HG03159 (cell line): ENCODE measurements at regions not wholly inside any gene's neighbourhood (a gene's known extent, or its start where the extent isn't known, plus 50 kb on each side); places are given as distances from the start of the nearest gene placed in this dataset.
A peak's percentile ranks its signal among the peaks of the same experiment; 100 is the strongest.
"Not testable (repeated sequence)": the region's sequence is repeated elsewhere in the genome, so short reads cannot be mapped to it uniquely, and the experiment has no call there.

Experiments
- ATAC-seq: cut with Tn5 transposase; IDR thresholded peaks from one replicate; pipeline ENCODE4 v1.9.1; 2021; ENCODE audit warnings: mild to moderate bottlenecking, moderate library complexity; ENCODE audit not compliant: unreplicated experiment

DNA sequence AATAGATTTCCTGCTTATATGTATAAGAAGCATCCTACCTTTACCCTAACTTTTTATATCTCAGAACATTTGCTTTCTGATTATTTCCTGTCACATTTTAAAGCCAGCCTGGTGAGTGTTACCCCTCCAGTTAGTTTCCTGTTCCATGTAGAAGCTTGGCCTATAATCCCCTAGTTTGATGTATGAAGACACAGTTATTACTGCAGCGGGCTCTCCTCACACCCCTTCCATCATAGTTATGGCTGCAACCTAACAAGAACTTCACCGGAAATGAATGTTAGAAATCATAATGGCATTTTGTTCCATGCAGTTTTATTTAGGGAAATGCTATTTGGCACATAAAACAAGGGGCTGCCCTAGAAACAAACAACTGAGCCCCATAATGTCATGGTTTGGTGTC lies 400.2 kb upstream of the SETBP1 start:
- ATAC-seq: no peak

DNA sequence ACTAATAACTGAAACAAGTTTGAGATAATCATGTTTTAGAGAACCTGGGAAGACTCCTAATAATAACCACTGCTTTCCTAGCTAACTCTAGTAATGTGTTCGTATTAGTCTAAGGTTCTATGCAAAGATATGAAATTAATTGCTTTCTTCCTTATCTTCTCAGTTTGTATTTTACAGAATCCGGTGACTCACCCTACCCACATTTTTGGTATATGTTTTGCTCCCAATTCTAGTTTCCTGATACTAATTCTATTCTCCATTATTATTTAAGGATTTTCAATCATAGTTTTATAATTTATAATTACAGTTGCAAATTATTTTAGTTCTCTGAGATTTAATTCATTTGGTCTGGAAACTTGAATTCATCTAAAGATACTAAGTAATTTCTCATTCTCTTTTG lies 394.6 kb upstream of the SETBP1 start:
- ATAC-seq: no peak

DNA sequence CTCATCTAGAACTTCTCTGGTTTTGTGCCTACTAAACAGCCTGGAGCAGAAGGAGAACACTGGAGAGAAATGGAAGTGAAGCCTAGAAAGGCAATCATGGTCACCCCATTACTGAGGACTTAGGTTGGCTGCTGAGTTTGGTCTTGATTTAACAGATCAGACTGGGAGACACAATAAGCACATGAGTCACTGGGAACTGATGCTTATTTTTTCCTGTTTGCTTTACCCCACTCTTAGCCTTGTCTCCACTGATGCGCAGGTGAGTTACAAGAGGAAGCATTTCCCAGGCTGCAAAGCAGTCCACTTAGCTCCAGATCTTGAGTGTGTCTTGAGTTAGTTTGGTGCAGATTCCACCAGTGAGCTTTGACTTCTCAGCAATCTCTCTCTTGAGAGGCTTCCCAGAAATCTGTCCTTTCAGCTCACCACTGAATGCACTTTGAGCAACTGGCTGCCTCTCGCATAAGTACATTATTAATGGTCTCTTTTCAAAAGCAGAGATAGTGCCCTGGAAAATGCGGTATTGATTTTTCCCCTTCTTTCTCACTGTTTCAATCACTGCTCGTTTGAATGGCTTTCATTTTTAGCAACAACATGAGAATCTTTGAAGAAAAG lies 390.2 kb upstream of the SETBP1 start:
- no peak for ATAC-seq

DNA sequence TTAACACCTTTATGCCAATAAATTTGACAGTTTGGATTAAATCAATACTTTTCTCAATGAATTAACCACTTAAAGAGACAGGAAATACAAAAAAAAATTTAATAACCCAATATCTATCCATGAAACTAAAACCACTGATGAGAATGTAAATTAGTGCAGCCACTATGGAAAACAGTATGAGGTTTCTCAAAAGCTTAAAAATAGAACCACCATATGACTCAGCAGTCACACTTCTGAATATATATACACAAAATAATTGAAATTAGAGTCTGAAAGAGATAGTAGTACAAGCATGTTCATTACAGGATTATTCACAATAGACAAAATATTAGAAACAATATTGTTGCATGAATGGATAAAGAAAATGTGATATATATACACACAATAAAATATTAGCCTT lies 382.1 kb upstream of the SETBP1 start:
- no peak for ATAC-seq

- ATAC-seq: no peak
Observed at GRCh38 chr18:44309185-44309584, 371.5 kb upstream of the SETBP1 start.

GRCh38 chr18:44320619-44321460 lies 359.8 kb upstream of the SETBP1 start:
- ATAC-seq: no peak

DNA sequence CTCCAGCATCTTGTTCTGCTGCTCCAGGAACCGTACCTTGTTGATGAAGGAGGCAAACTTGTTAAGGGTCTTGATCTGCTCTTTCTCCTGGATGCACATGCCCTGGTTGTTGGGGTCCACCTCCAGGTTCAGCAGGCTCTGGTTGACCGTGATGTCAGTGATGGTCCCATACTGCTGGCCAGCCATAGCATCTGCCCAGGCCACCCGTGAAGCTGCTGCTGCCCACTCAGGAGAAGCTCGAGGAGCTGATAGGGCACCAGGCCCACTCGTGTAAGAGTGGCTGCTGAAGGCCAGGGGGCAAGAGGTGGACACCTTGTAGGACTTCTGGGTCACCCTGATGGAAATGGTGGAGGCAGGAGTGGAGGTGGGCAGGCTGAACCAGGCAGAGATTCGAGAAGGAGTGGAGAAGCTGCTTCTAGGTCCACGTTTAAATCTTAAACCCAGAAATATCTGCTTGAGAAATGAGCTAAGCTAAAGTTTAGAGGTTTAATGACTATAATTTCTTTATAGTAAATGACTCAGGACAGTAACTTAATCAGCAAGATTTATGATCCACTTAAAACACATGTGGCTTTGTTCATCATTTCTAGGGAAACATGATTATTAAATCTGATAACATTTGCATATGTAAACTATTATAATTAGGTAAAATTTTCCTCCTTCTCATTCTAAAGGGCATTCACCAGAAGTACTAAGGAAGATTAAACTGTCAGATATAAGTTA lies 358.7 kb upstream of the SETBP1 start:
- ATAC-seq: no peak

GRCh38 chr18:44323125-44323524 lies 357.6 kb upstream of the SETBP1 start:
- ATAC-seq: no peak

- no peak for ATAC-seq
Observed at GRCh38 chr18:44324361-44324760, 356.3 kb upstream of the SETBP1 start.

DNA sequence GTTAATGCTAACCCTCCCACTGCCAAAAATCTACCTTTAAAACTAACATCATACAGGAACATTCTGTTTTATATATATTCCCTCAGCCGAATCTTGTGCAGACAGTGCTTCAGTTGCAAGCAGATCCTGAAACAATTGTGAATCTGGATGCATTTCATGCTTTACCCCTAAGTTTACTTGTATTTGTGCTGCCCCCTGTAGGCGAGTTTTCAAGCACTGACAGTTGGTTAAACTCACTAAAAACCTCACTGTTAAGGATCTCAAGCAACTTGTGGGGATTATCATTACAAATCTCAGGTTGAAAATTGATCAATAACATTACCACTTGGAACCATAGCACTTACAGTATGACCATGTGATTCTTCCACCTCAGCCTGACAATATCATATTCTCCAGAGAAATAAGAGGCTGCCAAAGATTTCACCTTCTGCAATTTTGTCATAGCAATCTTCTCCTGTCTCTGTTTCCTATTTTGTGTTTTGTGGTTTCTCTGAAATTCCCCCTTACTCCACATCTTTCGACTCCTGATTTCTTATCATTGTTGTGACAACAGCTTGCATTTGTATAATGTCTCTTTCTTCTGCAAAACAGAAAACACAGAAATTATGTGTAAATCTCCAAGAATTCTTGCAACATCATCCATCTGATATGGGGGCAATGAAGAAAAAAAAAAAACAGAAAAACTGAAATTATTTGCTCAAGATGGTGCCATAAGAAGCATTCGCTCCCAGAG lies 354.6 kb upstream of the SETBP1 start:
- peak; percentile 61 for ATAC-seq

- ATAC-seq: no peak
Observed at GRCh38 chr18:44331656-44332570, 348.8 kb upstream of the SETBP1 start.

GRCh38 chr18:44341759-44342158 lies 338.9 kb upstream of the SETBP1 start:
- ATAC-seq: no peak

GRCh38 chr18:44342162-44342561 lies 338.5 kb upstream of the SETBP1 start:
- ATAC-seq: no peak

- ATAC-seq: no peak
Observed at GRCh38 chr18:44342946-44343345, 337.7 kb upstream of the SETBP1 start.

DNA sequence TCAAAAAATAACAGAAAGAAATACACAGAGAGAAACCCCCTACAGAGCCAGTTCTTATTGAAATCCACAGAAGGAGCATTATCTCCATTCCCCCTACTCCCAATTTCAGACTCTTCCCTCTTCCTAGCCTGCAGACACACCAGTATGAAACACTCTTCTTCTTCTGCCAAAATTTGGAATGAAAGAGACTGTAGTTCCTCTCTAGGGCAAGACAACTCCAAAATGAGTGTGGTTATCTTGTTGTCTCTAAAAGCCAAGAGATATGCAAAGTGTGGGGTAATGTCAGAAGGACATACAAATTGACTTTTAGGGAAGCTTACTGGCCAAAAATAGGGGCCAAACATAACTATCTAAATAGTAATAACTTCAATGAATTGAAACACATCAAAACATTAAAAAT lies 337.1 kb upstream of the SETBP1 start:
- ATAC-seq: no peak

GRCh38 chr18:44356566-44357157 lies 324.0 kb upstream of the SETBP1 start:
- no peak for ATAC-seq

DNA sequence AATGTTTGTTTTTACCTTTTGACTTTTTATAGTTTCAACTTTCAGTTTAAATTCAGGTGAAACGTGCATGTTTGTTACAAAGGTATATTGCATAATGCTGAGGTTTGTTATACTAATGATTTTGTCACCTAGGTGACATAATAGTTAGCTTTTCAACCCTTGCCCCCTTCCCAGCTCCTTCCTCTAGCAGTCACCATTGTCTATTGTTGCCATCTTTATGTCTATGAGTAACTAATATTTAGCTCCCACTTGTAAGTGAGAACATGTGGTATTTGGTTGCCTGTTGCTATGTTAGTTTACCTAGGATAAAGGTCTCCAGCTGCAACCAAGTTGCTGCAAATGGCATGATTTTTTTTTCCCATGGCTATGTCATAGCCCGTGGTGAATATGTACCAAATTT lies 322.3 kb upstream of the SETBP1 start:
- no peak for ATAC-seq

DNA sequence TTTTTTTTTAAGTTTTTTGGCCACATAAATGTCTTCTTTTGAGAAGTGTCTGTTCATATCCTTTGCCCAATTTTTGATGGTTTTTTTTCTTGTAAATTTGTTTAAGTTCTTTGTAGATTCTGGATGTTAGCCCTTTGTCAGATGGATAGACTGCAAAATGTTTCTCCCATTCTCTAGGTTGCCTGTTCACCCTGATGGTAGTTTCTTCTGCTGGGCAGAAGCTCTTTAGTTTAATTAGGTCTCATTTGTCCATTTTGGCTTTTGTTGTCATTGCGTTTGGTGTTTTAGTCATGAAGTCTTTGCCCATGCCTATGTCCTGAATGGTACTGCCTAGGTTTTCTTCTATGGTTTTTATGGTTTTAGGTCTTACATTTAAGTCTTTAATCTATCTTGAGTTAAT lies 320.9 kb upstream of the SETBP1 start:
- not testable (repeated sequence) for ATAC-seq

DNA sequence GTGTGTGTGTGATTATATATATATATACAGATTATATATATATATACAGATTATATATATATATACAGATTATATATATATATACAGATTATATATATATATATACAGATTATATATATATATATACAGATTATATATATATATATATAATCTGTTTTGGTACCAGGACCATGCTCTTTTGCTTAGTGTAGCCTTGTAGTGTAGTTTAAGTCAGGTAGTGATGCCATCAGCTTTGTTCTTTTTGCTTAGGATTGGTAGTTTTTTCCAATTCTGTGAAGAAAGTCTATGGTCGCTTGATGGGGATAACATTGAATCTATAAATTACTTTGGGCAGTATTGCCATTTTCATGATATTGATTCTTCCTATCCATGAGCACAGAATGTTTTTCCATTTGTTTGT lies 318.5 kb upstream of the SETBP1 start:
- not testable (repeated sequence) for ATAC-seq

DNA sequence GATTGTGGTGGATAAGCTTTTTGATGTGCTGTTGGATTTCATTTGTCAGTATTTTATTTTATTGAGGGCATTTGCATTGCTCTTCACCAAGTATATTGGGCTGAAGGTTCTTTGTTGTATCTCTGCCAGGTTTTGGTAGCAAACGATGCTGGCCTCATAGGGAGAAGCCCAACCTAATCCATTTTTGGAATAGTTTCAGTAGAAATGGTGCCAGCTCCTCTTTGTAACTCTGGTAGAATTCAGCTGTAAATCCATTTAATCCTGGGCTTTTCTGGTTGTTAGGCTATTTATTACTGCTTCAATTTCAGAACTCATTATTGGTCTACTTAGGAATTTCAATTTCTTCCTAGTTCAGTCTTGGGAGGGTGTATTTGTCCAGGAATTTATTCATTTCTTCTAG lies 309.8 kb upstream of the SETBP1 start:
- ATAC-seq: no peak
